H9 (cell line): ENCODE measurements at regions not wholly inside any gene's neighbourhood (a gene's known extent, or its start where the extent isn't known, plus 50 kb on each side); places are given as distances from the start of the nearest gene placed in this dataset.

ENCODE experiments used
- DNase-seq: peaks from one replicate; pipeline ENCODE4 v3.0.0-alpha.2; 2017
- H2AFZ ChIP-seq: one replicate; pipeline ENCODE4 v1.6.1; 2013; ENCODE audit warnings: mild to moderate bottlenecking, low read length, control low read depth, moderate library complexity
- H2AK5ac ChIP-seq: 2 replicates; pipeline ENCODE4 v1.6.1; 2013; ENCODE audit warnings: low read length, control low read depth, mixed read lengths; ENCODE audit not compliant: insufficient read length
- H2BK120ac ChIP-seq: one replicate; pipeline ENCODE4 v1.6.1; 2013; ENCODE audit warnings: low read depth, mild to moderate bottlenecking, low read length, control low read depth, inconsistent platforms; ENCODE audit not compliant: poor library complexity, severe bottlenecking
- H2BK12ac ChIP-seq: 2 replicates; pipeline ENCODE4 v1.6.1; 2013; ENCODE audit warnings: low read length, control low read depth, mixed read lengths, low read depth; ENCODE audit not compliant: insufficient read length
- H2BK15ac ChIP-seq: 2 replicates; pipeline ENCODE4 v1.6.1; 2013; ENCODE audit warnings: low read depth, low read length, control low read depth
- H2BK20ac ChIP-seq: one replicate; pipeline ENCODE4 v1.6.1; 2013; ENCODE audit warnings: low read depth, mild to moderate bottlenecking, low read length, control low read depth, inconsistent platforms; ENCODE audit not compliant: poor library complexity, severe bottlenecking
- H2BK5ac ChIP-seq: 2 replicates; pipeline ENCODE4 v1.6.1; 2013; ENCODE audit warnings: low read length, control low read depth, mixed read lengths; ENCODE audit not compliant: insufficient read length
- H3K14ac ChIP-seq: 2 replicates; pipeline ENCODE4 v1.6.1; 2013; ENCODE audit warnings: low read length, control low read depth; ENCODE audit not compliant: insufficient read depth
- H3K18ac ChIP-seq: 2 replicates; pipeline ENCODE4 v1.6.1; 2013; ENCODE audit warnings: low read depth, mild to moderate bottlenecking, mixed read lengths, low read length, control low read depth; ENCODE audit not compliant: insufficient read length
- H3K23ac ChIP-seq: 2 replicates; pipeline ENCODE4 v1.6.1; 2013; ENCODE audit warnings: low read length, control low read depth, mixed read lengths, low read depth; ENCODE audit not compliant: insufficient read length
- H3K23me2 ChIP-seq: 2 replicates; pipeline ENCODE4 v1.6.1; 2013; ENCODE audit warnings: low read depth, mild to moderate bottlenecking, mixed read lengths, low read length, control low read depth; ENCODE audit not compliant: insufficient read length, poor library complexity, severe bottlenecking
- H3K27ac ChIP-seq: 2 replicates; pipeline ENCODE4 v1.5.1; 2013; ENCODE audit warnings: low read length, control low read depth, mixed read lengths, low read depth; ENCODE audit not compliant: insufficient read length
- H3K27me3 ChIP-seq: 2 replicates; pipeline ENCODE4 v1.6.1; 2013; ENCODE audit warnings: low read length, control low read depth, inconsistent platforms; ENCODE audit not compliant: insufficient read depth
- H3K4ac ChIP-seq: 2 replicates; pipeline ENCODE4 v1.6.1; 2013; ENCODE audit warnings: low read depth, mild to moderate bottlenecking, control low read depth, inconsistent platforms, low read length, moderate library complexity
- H3K4me1 ChIP-seq: 2 replicates; pipeline ENCODE4 v1.6.1; 2013; ENCODE audit warnings: low read length, control low read depth, inconsistent platforms; ENCODE audit not compliant: insufficient read depth
- H3K4me2 ChIP-seq: 2 replicates; pipeline ENCODE4 v1.6.1; 2013; ENCODE audit warnings: low read length, control low read depth, mixed read lengths; ENCODE audit not compliant: insufficient read length, insufficient read depth
- H3K56ac ChIP-seq: 2 replicates; pipeline ENCODE4 v1.6.1; 2013; ENCODE audit warnings: low read depth, mild to moderate bottlenecking, mixed read lengths, low read length, control low read depth; ENCODE audit not compliant: insufficient read length
- H3K79me1 ChIP-seq: 2 replicates; pipeline ENCODE4 v1.6.1; 2013; ENCODE audit warnings: low read depth, mild to moderate bottlenecking, moderate library complexity, low read length, control low read depth, inconsistent platforms; ENCODE audit not compliant: insufficient read depth, poor library complexity, severe bottlenecking
- H3K79me2 ChIP-seq: 2 replicates; pipeline ENCODE4 v1.6.1; 2013; ENCODE audit warnings: low read length, control low read depth, inconsistent platforms; ENCODE audit not compliant: insufficient read depth
- H3K9ac ChIP-seq: 2 replicates; pipeline ENCODE4 v1.6.1; 2013; ENCODE audit warnings: low read length, control low read depth, mixed read lengths; ENCODE audit not compliant: insufficient read length; ENCODE audit errors: extremely low read depth
- H3K9me3 ChIP-seq: one replicate; pipeline ENCODE4 v1.6.1; 2013; ENCODE audit warnings: low read depth, low read length, inconsistent platforms; ENCODE audit not compliant: control insufficient read depth
- H3T11ph ChIP-seq: one replicate; pipeline ENCODE4 v1.6.1; 2013; ENCODE audit warnings: mild to moderate bottlenecking, low read length, control low read depth, inconsistent platforms
- H4K20me1 ChIP-seq: one replicate; pipeline ENCODE4 v1.6.1; 2013; ENCODE audit not compliant: control insufficient read depth, insufficient read length, insufficient read depth
- H4K5ac ChIP-seq: 2 replicates; pipeline ENCODE4 v1.6.1; 2013; ENCODE audit warnings: low read depth, mild to moderate bottlenecking, mixed read lengths, low read length, control low read depth; ENCODE audit not compliant: insufficient read length
- H4K8ac ChIP-seq: replicated peaks from 2 replicates; pipeline ENCODE4 v1.6.1; 2013; ENCODE audit warnings: low read length, control low read depth, mixed read lengths, low read depth; ENCODE audit not compliant: insufficient read length
- H4K91ac ChIP-seq: 2 replicates; pipeline ENCODE4 v1.6.1; 2013; ENCODE audit warnings: low read depth, mild to moderate bottlenecking, moderate library complexity, mixed read lengths, low read length, control low read depth; ENCODE audit not compliant: insufficient read length
- H3K27ac Mint-ChIP-seq, 3 experiments: 2 replicates in 2 of 3; 3 replicates in 1 of 3; pipeline ENCODE4 v1.8.0; 2020 to 2021; ENCODE audit warnings: mixed read lengths in 3 of 3, mild to moderate bottlenecking in 1 of 3, moderate library complexity in 1 of 3
- H3K27me3 Mint-ChIP-seq: 2 replicates; pipeline ENCODE4 v1.8.0; 2021; ENCODE audit warnings: low read depth, mild to moderate bottlenecking, moderate library complexity, mixed read lengths
- H3K36me3 Mint-ChIP-seq, 3 experiments: 2 replicates in 2 of 3; 3 replicates in 1 of 3; pipeline ENCODE4 v1.8.0; 2020 to 2021; ENCODE audit warnings: low read depth in 3 of 3, mixed read lengths in 3 of 3; ENCODE audit not compliant: insufficient read depth in 1 of 3
- H3K4me1 Mint-ChIP-seq, 2 experiments: 2 replicates each; pipeline ENCODE4 v1.8.0; 2020; ENCODE audit warnings: mixed read lengths in 2 of 2
- H3K4me3 Mint-ChIP-seq, 2 experiments: 2 replicates in 1 of 2; 3 replicates in 1 of 2; pipeline ENCODE4 v1.8.0; 2020 to 2021; ENCODE audit warnings: mild to moderate bottlenecking in 2 of 2, mixed read lengths in 2 of 2, moderate library complexity in 1 of 2
- H3K9me3 Mint-ChIP-seq, 2 experiments: 2 replicates in 1 of 2; 3 replicates in 1 of 2; pipeline ENCODE4 v1.8.0; 2020; ENCODE audit warnings: mild to moderate bottlenecking in 2 of 2, mixed read lengths in 2 of 2, moderate library complexity in 1 of 2
- CTCF ChIP-seq: fragments of 200-600 bp; sonication (generic); conservative IDR thresholded peaks from 3 replicates; pipeline ENCODE4 v1.8.0; 2021; ENCODE audit warnings: antibody characterized with exemption, mild to moderate bottlenecking
- WGBS: extraction: QIAGEN DNeasy Blood & Tissue Kit; methylation state at CpG from one replicate; pipeline ENCODE4 v1.1.7; 2013; ENCODE audit warnings: missing lambda C conversion rate, low lambda C conversion rate, mixed read lengths; ENCODE audit not compliant: insufficient read length; ENCODE audit errors: extremely low coverage; 5-methylcytosine and 5-hydroxymethylcytosine counted together

- Mint-ChIP-seq H3K4me1 (0 out of 4 replicates have a peak, but pooled peaks cover 0 to 3% of the 10 kb centered on the region in 2 experiments), H3K9me3 (no peaks in the 10 kb centered on the region), H3K36me3 (no peaks in the 10 kb centered on the region), H3K27ac (no peak overlapping the region), H3K4me3 (no peak overlapping the region), H3K27me3 (peaks cover 18% of the 10 kb centered on the region)
- no CpG with 5 or more reads among the region's 7 CpGs for WGBS
- H2AK5ac ChIP-seq = no peak overlapping the region
- H3K4me2 ChIP-seq = no peak overlapping the region
- no peak overlapping the region for H4K91ac ChIP-seq
- no peaks in the 10 kb centered on the region for H3K4me1 ChIP-seq
- H2BK5ac ChIP-seq = no peak overlapping the region
- no peak overlapping the region for H3K4ac ChIP-seq
- no peak overlapping the region for H3K14ac ChIP-seq
- no peak overlapping the region for H3K18ac ChIP-seq
- no peak overlapping the region for H2AFZ ChIP-seq
- H2BK12ac ChIP-seq = no peak overlapping the region
- TF ChIP-seq CTCF = no peak
- H3K56ac ChIP-seq = no peak overlapping the region
- H3K9me3 ChIP-seq = no peaks in the 10 kb centered on the region
- no peaks in the 10 kb centered on the region for H3K27me3 ChIP-seq
- H3K23me2 ChIP-seq = no peaks in the 10 kb centered on the region
- DNase-seq = no peak
- H3K9ac ChIP-seq = no peak overlapping the region
- no peaks in the 10 kb centered on the region for H3K79me2 ChIP-seq
- no peak overlapping the region for H3K23ac ChIP-seq
- no peak overlapping the region for H2BK20ac ChIP-seq
- H3K27ac ChIP-seq = no peak overlapping the region
- no peak overlapping the region for H4K8ac ChIP-seq
- H3T11ph ChIP-seq = no peak overlapping the region
- no peaks in the 10 kb centered on the region for H4K20me1 ChIP-seq
- H2BK120ac ChIP-seq = no peak overlapping the region
- no peaks in the 10 kb centered on the region for H3K79me1 ChIP-seq
- H4K5ac ChIP-seq = no peak overlapping the region
- no peak overlapping the region for H2BK15ac ChIP-seq
Observed at GRCh38 chr10:117619223-117619622, 76.7 kb downstream of the EMX2 start.
